Ishikawa (cell line): ENCODE measurements at regions not wholly inside any gene's neighbourhood (a gene's known extent, or its start where the extent isn't known, plus 50 kb on each side); places are given as distances from the start of the nearest gene placed in this dataset.

Experiments
- CEBPB ChIP-seq: IDR thresholded peaks from 2 replicates; pipeline ENCODE4 v1.6.1; 2012
- CREB1 ChIP-seq: IDR thresholded peaks from 2 replicates; pipeline ENCODE4 v1.6.1; 2012; ENCODE audit warnings: low read depth
- EGR1 ChIP-seq: IDR thresholded peaks from 2 replicates; pipeline ENCODE4 v1.6.1; 2012
- EP300 ChIP-seq: IDR thresholded peaks from 2 replicates; pipeline ENCODE4 v1.6.1; 2012; ENCODE audit warnings: borderline replicate concordance
- FOXM1 ChIP-seq: IDR thresholded peaks from 2 replicates; pipeline ENCODE4 v1.6.1; 2012; ENCODE audit warnings: low read depth, borderline replicate concordance
- NFIC ChIP-seq: IDR thresholded peaks from 2 replicates; pipeline ENCODE4 v1.6.1; 2012
- RAD21 ChIP-seq: IDR thresholded peaks from 2 replicates; pipeline ENCODE4 v1.6.1; 2012; ENCODE audit warnings: low read depth
- REST ChIP-seq: IDR thresholded peaks from 2 replicates; pipeline ENCODE4 v1.6.1; 2012; ENCODE audit warnings: low read depth, mild to moderate bottlenecking
- TAF1 ChIP-seq: IDR thresholded peaks from 2 replicates; pipeline ENCODE4 v1.6.1; 2012; ENCODE audit warnings: low read depth, mild to moderate bottlenecking
- TCF12 ChIP-seq: IDR thresholded peaks from 2 replicates; pipeline ENCODE4 v1.6.1; 2012; ENCODE audit warnings: low read depth
- TEAD4 ChIP-seq: IDR thresholded peaks from 2 replicates; pipeline ENCODE4 v1.6.1; 2012
- YY1 ChIP-seq: IDR thresholded peaks from 2 replicates; pipeline ENCODE4 v1.6.1; 2012; ENCODE audit warnings: low read depth
- ZBTB7A ChIP-seq: IDR thresholded peaks from 2 replicates; pipeline ENCODE4 v1.6.1; 2012; ENCODE audit warnings: low read depth
- TF ChIP-seq, protein P1 (sequence below): IDR thresholded peaks from 2 replicates; pipeline ENCODE4 v1.6.1; 2012
- TF ChIP-seq, protein P2 (sequence below): IDR thresholded peaks from 2 replicates; pipeline ENCODE4 v1.6.1; 2012

DNA sequence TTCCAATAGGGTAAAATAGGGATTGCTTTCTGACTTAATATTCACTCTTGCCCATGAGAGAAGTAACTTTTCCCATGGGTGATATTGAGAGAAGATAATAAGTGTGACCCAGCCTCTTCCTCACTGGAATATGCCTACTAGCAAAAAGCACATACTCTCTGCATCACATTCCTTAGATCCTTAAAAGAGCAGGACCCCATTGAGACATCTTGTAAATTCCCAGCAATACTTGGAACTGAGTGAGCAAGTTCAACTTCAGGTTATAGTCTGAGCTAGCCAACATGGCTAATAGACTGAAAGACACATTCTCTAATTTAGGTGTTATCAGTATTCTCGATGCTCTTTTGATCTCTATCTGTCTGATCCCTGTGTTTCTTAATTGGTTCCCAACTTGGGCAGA, 1372.3 kb downstream of the STIM2 start:
- TF ChIP-seq CEBPB (no peak), EP300 (no peak), FOXM1 (no peak), TAF1 (no peak), TCF12 (no peak), REST (no peak), CREB1 (no peak), ZBTB7A (no peak), YY1 (no peak), EGR1 (no peak), RAD21 (no peak), NFIC (no peak), TEAD4 (no peak)
- TF ChIP-seq, protein P1, sequence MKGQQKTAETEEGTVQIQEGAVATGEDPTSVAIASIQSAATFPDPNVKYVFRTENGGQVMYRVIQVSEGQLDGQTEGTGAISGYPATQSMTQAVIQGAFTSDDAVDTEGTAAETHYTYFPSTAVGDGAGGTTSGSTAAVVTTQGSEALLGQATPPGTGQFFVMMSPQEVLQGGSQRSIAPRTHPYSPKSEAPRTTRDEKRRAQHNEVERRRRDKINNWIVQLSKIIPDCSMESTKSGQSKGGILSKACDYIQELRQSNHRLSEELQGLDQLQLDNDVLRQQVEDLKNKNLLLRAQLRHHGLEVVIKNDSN: no peak
- TF ChIP-seq, protein P2, sequence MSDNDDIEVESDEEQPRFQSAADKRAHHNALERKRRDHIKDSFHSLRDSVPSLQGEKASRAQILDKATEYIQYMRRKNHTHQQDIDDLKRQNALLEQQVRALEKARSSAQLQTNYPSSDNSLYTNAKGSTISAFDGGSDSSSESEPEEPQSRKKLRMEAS: no peak

DNA sequence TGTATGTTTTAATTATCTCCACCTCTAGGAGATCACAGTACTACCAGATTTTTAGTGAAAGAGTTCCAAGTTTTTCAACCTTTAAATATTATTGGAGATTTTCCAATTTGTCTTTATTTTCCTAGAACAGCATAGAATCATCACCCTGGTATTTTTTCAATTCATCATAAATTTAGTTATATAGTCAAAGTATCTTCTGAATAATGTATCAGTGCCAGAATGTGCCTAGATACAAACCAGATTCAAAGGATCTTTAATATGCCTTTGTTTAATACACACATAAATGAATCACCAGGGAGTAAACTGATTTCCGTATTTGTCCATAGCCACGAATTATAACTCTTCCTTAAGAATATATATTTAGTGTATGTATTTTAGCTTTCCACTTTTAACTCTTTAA, 1373.1 kb downstream of the STIM2 start:
- no peak for TF ChIP-seq TAF1
- TF ChIP-seq CEBPB: no peak
- TF ChIP-seq ZBTB7A: no peak
- no peak for TF ChIP-seq REST
- TF ChIP-seq, protein P1: no peak

GRCh38 chr4:28238876-28239275, 1378.2 kb downstream of the STIM2 start:
- TF ChIP-seq EP300 (no peak), TAF1 (no peak), TEAD4 (no peak), TCF12 (no peak), ZBTB7A (no peak), CEBPB (no peak), CREB1 (no peak), YY1 (no peak), REST (no peak), FOXM1 (no peak), NFIC (no peak)
- TF ChIP-seq, protein P1: no peak
- TF ChIP-seq, protein P2: no peak

- TF ChIP-seq CEBPB: no peak
- TF ChIP-seq, protein P2: no peak
- no peak for TF ChIP-seq NFIC
- TF ChIP-seq REST: no peak
- TF ChIP-seq ZBTB7A: no peak
- no peak for TF ChIP-seq TAF1
- TF ChIP-seq YY1: no peak
- TF ChIP-seq TEAD4: no peak
- TF ChIP-seq EP300: no peak
- no peak for TF ChIP-seq CREB1
- TF ChIP-seq RAD21: no peak
- TF ChIP-seq TCF12: no peak
- TF ChIP-seq, protein P1: no peak
- no peak for TF ChIP-seq FOXM1
- TF ChIP-seq EGR1: no peak
These were observed 1380.4 kb downstream of the STIM2 start for GRCh38 chr4:28241021-28241420.
